GM12875 (cell line): ENCODE measurements at regions not wholly inside any gene's neighbourhood (a gene's known extent, or its start where the extent isn't known, plus 50 kb on each side); places are given as distances from the start of the nearest gene placed in this dataset.

Source experiments
- H3K4me3 ChIP-seq: one replicate; pipeline ENCODE4 v1.5.1; 2011; ENCODE audit warnings: low read depth, low read length, control low read depth
- TF ChIP-seq, protein P1 (sequence below): IDR thresholded peaks from 2 replicates; pipeline ENCODE4 v1.5.1; 2011; ENCODE audit warnings: low read depth, mild to moderate bottlenecking, control low read depth, inconsistent platforms, low read length, moderate library complexity, borderline replicate concordance; ENCODE audit not compliant: insufficient read depth

DNA sequence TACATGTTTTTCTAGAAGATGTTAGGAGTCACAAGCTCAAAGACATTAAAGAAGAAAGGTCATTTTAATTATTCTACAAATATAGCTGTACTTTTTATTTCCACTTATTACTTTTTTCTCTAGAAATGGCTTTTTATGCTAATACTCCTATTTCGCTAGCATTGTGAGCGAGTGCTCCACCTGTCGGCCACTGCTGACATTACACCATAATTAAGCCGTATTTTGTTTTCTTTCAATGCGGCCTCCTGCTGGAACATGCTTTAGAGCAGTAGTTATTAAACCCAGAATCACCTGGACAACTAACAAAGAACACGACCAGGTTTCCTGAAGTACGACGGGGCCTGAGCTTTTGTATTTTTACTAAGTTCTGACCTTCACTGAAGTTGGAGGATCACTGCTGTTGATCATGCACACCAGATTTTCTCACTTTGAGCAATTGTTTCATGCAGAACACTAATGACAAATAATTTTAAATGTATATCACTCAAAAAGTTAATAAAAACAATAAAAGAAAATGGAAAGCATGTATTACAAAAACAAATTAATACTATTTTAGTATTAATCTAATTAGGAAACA, 74.1 kb upstream of the PAK5 start:
- TF ChIP-seq, protein P1, sequence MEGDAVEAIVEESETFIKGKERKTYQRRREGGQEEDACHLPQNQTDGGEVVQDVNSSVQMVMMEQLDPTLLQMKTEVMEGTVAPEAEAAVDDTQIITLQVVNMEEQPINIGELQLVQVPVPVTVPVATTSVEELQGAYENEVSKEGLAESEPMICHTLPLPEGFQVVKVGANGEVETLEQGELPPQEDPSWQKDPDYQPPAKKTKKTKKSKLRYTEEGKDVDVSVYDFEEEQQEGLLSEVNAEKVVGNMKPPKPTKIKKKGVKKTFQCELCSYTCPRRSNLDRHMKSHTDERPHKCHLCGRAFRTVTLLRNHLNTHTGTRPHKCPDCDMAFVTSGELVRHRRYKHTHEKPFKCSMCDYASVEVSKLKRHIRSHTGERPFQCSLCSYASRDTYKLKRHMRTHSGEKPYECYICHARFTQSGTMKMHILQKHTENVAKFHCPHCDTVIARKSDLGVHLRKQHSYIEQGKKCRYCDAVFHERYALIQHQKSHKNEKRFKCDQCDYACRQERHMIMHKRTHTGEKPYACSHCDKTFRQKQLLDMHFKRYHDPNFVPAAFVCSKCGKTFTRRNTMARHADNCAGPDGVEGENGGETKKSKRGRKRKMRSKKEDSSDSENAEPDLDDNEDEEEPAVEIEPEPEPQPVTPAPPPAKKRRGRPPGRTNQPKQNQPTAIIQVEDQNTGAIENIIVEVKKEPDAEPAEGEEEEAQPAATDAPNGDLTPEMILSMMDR = peak; percentile 70
- no peak overlapping the region for H3K4me3 ChIP-seq

DNA sequence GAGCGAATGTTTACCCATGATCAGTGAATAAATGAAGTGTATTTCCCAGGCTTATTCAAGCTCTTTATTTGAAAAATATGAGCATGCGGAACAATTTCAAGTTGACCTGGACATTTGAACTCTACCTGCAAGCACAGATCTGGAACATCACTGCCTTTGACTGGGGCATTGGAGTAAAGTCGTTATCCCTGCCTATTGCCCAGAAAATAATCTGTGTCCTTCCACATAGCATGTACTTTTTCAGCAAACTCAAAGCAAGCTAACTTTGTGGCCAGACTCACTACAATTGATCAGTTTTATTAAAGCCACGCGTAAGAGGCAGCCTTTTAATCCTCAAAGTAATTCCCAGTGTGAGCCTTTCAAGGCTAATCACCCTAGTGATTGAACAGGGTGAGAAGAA, 73.4 kb upstream of the PAK5 start:
- TF ChIP-seq, protein P1 = no peak
- no peak overlapping the region for H3K4me3 ChIP-seq

DNA sequence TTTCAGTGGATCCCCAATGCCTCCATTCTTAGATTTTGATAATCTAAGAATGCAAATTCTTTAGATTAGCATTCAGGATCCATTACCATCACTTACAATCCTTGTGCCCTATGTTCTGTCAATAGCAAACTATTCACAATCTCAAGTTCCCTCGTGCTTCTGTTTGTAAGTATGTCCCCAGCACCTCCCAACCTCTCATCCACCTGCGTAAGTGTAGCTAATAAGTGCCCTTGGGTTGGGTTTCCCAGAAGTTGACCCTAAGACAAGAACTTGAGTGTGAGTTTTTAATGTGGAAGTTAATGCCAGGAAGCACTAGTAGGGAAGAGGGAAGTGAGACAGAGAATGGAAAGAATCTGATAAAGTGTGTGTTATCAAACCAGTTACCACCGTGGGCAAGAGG, 72.6 kb upstream of the PAK5 start:
- TF ChIP-seq, protein P1 = no peak
- no peak overlapping the region for H3K4me3 ChIP-seq

DNA sequence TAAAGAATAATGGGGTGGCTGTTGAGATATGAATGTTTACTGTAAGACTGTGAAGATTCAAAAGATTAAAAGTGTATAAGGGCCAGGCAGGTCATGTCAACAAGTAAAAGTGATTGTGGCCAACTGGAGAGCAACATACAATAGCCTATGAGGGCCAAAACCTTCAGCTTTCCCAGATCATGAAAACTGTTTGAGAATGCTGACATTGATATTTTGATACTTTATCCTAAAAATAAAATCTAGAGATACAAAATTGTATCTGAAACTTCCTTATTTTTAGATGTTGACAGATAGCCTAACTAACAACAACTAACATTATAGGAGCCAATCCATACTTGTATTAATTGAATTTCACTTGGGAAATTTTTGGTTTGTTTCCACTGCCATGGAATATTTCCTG, 70.3 kb upstream of the PAK5 start:
- no peak overlapping the region for H3K4me3 ChIP-seq

DNA sequence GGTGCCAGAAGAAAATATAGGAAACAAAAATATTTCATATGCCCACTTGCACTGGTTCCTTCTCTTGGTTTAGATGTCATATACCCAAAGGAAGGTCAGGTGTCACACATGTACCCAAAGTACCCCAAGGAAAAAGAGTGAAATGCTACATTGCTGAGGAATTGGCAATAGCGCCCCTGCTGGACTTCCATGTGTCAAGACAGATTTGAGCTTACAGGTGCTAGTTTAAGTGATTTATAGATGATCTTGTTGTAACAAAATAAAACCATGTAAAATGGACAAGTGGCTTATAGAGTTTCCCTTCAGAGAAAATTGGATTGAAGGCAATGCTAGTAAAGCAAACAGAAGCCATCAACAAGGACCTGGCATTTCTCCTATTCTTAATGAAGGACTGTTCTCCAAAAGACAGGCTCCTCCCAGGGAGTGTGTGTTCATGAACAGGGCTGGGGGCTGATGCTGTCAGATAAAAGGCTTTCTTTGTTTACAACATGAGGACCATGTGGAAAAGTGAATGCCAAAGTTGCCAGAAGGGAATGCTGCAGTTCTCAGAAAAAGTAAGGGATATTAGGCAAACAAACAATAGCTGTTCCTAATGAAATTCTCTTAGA, 64.3 kb upstream of the PAK5 start:
- no peak overlapping the region for H3K4me3 ChIP-seq
- TF ChIP-seq, protein P1 = peak; percentile 61; the same call in 1 of the 2 replicates

More for the DNA sequence above, 70.3 kb upstream of the PAK5 start:
- TF ChIP-seq, protein P1 = no peak

DNA sequence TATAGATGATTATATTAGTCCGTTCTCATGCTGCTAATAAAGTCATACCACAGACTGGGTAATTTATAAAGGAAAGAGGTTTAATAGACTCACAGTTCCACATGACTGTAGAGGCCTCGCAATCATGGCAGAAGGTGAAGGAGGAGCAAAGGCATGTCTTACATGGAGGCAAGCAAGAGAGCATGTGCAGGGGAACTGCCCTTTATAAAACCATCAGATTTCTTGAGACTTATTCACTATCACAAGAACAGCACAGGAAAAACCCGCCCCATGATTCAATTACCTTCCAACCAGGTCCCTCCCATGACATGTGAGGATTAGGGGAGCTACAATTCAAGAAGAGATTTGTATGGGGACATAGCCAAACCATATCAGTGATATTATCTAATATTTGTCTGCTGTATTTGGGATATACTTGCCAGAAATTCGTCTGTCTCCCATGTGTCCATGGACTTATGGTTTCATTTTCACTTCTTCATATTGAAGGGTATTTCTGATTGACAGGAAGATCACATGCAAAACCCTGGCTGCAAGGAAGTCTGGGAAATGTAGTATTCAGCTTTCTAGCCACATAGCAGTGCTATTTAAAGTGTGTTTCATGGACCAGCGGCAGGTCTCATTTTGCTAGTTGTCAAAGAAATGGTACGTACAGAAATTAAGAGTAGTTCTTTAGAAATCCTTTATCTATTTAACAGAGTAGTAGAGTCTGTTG, 50.5 kb upstream of the PAK5 start:
- no peak overlapping the region for H3K4me3 ChIP-seq
- TF ChIP-seq, protein P1 = no peak
